ENCODE measurements at regions not wholly inside any gene's neighbourhood (a gene's known extent, or its start where the extent isn't known, plus 50 kb on each side); places are given as distances from the start of the nearest gene placed in this dataset.

DNA sequence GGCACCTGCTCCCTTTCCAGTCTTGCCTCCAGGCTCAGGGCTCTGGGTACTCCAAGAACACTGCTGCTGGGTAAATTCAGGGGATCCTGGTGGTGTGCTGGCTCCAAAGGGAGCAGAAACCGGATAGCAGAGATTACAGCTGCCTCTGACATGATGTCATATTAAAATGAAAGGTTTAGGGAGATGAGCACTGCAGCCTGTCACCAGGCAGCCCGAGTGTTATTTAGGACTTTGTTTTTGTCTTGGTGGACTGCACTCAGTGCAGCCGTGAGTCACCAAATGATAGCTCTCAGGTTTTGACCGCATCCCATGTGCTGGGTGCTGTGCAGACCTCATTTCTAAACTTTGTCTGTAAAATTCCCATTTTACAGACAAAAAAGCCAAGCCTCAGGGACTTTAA, 266.0 kb upstream of the CRY1 start:
- Histone ChIP-seq H3K27ac (no peak overlapping the region), H3K27me3 (no peaks in the 10 kb centered on the region), H3K4me3 (no peak overlapping the region), H3K36me3 (no peaks in the 10 kb centered on the region), H3K9me3 (no peaks in the 10 kb centered on the region), H3K4me1 (no peaks in the 10 kb centered on the region)
- TF ChIP-seq POLR2AphosphoS5 (IDR thresholded peaks at IDR 0.05) (no peak), POLR2A (IDR thresholded peaks at IDR 0.05) (no peak), EP300 (IDR thresholded peaks at IDR 0.05) (no peak)
- TF ChIP-seq, protein P1, sequence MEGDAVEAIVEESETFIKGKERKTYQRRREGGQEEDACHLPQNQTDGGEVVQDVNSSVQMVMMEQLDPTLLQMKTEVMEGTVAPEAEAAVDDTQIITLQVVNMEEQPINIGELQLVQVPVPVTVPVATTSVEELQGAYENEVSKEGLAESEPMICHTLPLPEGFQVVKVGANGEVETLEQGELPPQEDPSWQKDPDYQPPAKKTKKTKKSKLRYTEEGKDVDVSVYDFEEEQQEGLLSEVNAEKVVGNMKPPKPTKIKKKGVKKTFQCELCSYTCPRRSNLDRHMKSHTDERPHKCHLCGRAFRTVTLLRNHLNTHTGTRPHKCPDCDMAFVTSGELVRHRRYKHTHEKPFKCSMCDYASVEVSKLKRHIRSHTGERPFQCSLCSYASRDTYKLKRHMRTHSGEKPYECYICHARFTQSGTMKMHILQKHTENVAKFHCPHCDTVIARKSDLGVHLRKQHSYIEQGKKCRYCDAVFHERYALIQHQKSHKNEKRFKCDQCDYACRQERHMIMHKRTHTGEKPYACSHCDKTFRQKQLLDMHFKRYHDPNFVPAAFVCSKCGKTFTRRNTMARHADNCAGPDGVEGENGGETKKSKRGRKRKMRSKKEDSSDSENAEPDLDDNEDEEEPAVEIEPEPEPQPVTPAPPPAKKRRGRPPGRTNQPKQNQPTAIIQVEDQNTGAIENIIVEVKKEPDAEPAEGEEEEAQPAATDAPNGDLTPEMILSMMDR (IDR thresholded peaks at IDR 0.05) = no peak
- WGBS = 40% methylated on average over 4 of the region's 4 CpGs
- no peak for DNase-seq (ENCODE audit: low spot score in 2 of 2)

GRCh38 chr12:107360033-107360432, 266.7 kb upstream of the CRY1 start:
- Histone ChIP-seq H3K36me3 (no peaks in the 10 kb centered on the region), H3K4me3 (no peak overlapping the region), H3K4me1 (no peaks in the 10 kb centered on the region)

GRCh38 chr12:107360482-107360881, 267.1 kb upstream of the CRY1 start:
- 88% methylated on average over 2 of the region's 2 CpGs for WGBS
- no peak for DNase-seq (ENCODE audit: low spot score in 2 of 2)

More at GRCh38 chr12:107360033-107360432, 266.7 kb upstream of the CRY1 start:
- Histone ChIP-seq H3K9me3 (no peaks in the 10 kb centered on the region), H3K27ac (no peak overlapping the region), H3K27me3 (no peaks in the 10 kb centered on the region)
- TF ChIP-seq EP300 (IDR thresholded peaks at IDR 0.05) = no peak
- no peak for TF ChIP-seq POLR2A (IDR thresholded peaks at IDR 0.05)
- TF ChIP-seq POLR2AphosphoS5 (IDR thresholded peaks at IDR 0.05) = no peak
- TF ChIP-seq, protein P1 (IDR thresholded peaks at IDR 0.05) = no peak
- no peak for DNase-seq (ENCODE audit: low spot score in 2 of 2)

GRCh38 chr12:107361970-107362369, 268.6 kb upstream of the CRY1 start:
- no peak for TF ChIP-seq POLR2AphosphoS5 (IDR thresholded peaks at IDR 0.05)
- TF ChIP-seq, protein P1 (IDR thresholded peaks at IDR 0.05) = no peak
- no peak for TF ChIP-seq POLR2A (IDR thresholded peaks at IDR 0.05)
- no peak for TF ChIP-seq EP300 (IDR thresholded peaks at IDR 0.05)
- no peaks in the 10 kb centered on the region for H3K27me3 ChIP-seq
- H3K4me3 ChIP-seq = no peak overlapping the region
- H3K36me3 ChIP-seq = no peaks in the 10 kb centered on the region
- DNase-seq (ENCODE audit: low spot score in 2 of 2) = no peak
- no peak overlapping the region for H3K27ac ChIP-seq
- no peaks in the 10 kb centered on the region for H3K9me3 ChIP-seq
- WGBS = 85% methylated on average over 2 of the region's 2 CpGs
- H3K4me1 ChIP-seq = no peaks in the 10 kb centered on the region

More at GRCh38 chr12:107360482-107360881, 267.1 kb upstream of the CRY1 start:
- H3K9me3 ChIP-seq = no peaks in the 10 kb centered on the region
- TF ChIP-seq POLR2A (IDR thresholded peaks at IDR 0.05) = no peak
- no peak for TF ChIP-seq EP300 (IDR thresholded peaks at IDR 0.05)
- TF ChIP-seq, protein P1 (IDR thresholded peaks at IDR 0.05) = no peak
- TF ChIP-seq POLR2AphosphoS5 (IDR thresholded peaks at IDR 0.05) = no peak
- no peaks in the 10 kb centered on the region for H3K27me3 ChIP-seq
- H3K4me1 ChIP-seq = no peaks in the 10 kb centered on the region
- H3K36me3 ChIP-seq = no peaks in the 10 kb centered on the region
- no peak overlapping the region for H3K27ac ChIP-seq
- no peak overlapping the region for H3K4me3 ChIP-seq

- H3K36me3 ChIP-seq = no peaks in the 10 kb centered on the region
- no peak for TF ChIP-seq EP300 (IDR thresholded peaks at IDR 0.05)
- TF ChIP-seq, protein P1 (IDR thresholded peaks at IDR 0.05) = no peak
- TF ChIP-seq POLR2A (IDR thresholded peaks at IDR 0.05) = no peak
- TF ChIP-seq POLR2AphosphoS5 (IDR thresholded peaks at IDR 0.05) = no peak
- H3K27me3 ChIP-seq = no peaks in the 10 kb centered on the region
- no peaks in the 10 kb centered on the region for H3K4me1 ChIP-seq
- no peak overlapping the region for H3K27ac ChIP-seq
- H3K9me3 ChIP-seq = no peaks in the 10 kb centered on the region
- WGBS = 69% methylated on average over 5 of the region's 5 CpGs
- no peak overlapping the region for H3K4me3 ChIP-seq
- no peak for DNase-seq (ENCODE audit: low spot score in 2 of 2)
Observed at GRCh38 chr12:107362960-107363359, 269.6 kb upstream of the CRY1 start.
